ENCODE measurements at regions not wholly inside any gene's neighbourhood (a gene's known extent, or its start where the extent isn't known, plus 50 kb on each side); places are given as distances from the start of the nearest gene placed in this dataset.

- no peak for DNase-seq (ENCODE audit: low spot score)
Observed at GRCh38 chr12:88994971-88995370, 357.3 kb downstream of the DUSP6 start.

- no peak for DNase-seq (ENCODE audit: low spot score)
Observed at GRCh38 chr12:88994537-88994936, 357.8 kb downstream of the DUSP6 start.

GRCh38 chr12:88993651-88994050, 358.6 kb downstream of the DUSP6 start:
- DNase-seq (ENCODE audit: low spot score): no peak

- DNase-seq (ENCODE audit: low spot score): no peak
Observed at GRCh38 chr12:88986056-88986455, 366.2 kb downstream of the DUSP6 start.

- no peak for DNase-seq (ENCODE audit: low spot score)
Observed at GRCh38 chr12:88985631-88986030, 366.7 kb downstream of the DUSP6 start.

- DNase-seq (ENCODE audit: low spot score): no peak
Observed at GRCh38 chr12:88985011-88985410, 367.3 kb downstream of the DUSP6 start.

- no peak for DNase-seq (ENCODE audit: low spot score)
Observed at GRCh38 chr12:88982694-88983093, 369.6 kb downstream of the DUSP6 start.

- no peak for DNase-seq (ENCODE audit: low spot score)
Observed at GRCh38 chr12:88977115-88977514, 375.2 kb downstream of the DUSP6 start.

GRCh38 chr12:88973998-88974397, 378.3 kb downstream of the DUSP6 start:
- no peak for DNase-seq (ENCODE audit: low spot score)

GRCh38 chr12:88970740-88971139, 381.6 kb downstream of the DUSP6 start:
- no peak for DNase-seq (ENCODE audit: low spot score)

GRCh38 chr12:88969127-88969526, 383.2 kb downstream of the DUSP6 start:
- no peak for DNase-seq (ENCODE audit: low spot score)

GRCh38 chr12:88960213-88960878, 380.1 kb upstream of the KITLG start:
- DNase-seq (ENCODE audit: low spot score): no peak

GRCh38 chr12:88958946-88959345, 378.7 kb upstream of the KITLG start:
- no peak for DNase-seq (ENCODE audit: low spot score)

GRCh38 chr12:88958153-88958552, 377.9 kb upstream of the KITLG start:
- no peak for DNase-seq (ENCODE audit: low spot score)

- no peak for DNase-seq (ENCODE audit: low spot score)
Observed at GRCh38 chr12:88957358-88957757, 377.1 kb upstream of the KITLG start.

GRCh38 chr12:88955531-88955930, 375.3 kb upstream of the KITLG start:
- DNase-seq (ENCODE audit: low spot score): no peak

GRCh38 chr12:88953029-88953586, 372.8 kb upstream of the KITLG start:
- DNase-seq (ENCODE audit: low spot score): no peak

GRCh38 chr12:88952562-88952942, 372.3 kb upstream of the KITLG start:
- no peak for DNase-seq (ENCODE audit: low spot score)

GRCh38 chr12:88951860-88952561, 371.7 kb upstream of the KITLG start:
- no peak for DNase-seq (ENCODE audit: low spot score)

- no peak for DNase-seq (ENCODE audit: low spot score)
Observed at GRCh38 chr12:88951177-88951576, 370.9 kb upstream of the KITLG start.

GRCh38 chr12:88947486-88948043, 367.3 kb upstream of the KITLG start:
- no peak for DNase-seq (ENCODE audit: low spot score)

GRCh38 chr12:88946372-88946997, 366.2 kb upstream of the KITLG start:
- DNase-seq (ENCODE audit: low spot score): no peak

Measured in CD4-positive, alpha-beta T cell treated with Interleukin-15 for 4 hours (primary cell).